ENCODE measurements at regions not wholly inside any gene's neighbourhood (a gene's known extent, or its start where the extent isn't known, plus 50 kb on each side); places are given as distances from the start of the nearest gene placed in this dataset.
"Not testable (repeated sequence)": the region's sequence is repeated elsewhere in the genome, so short reads cannot be mapped to it uniquely, and the experiment has no call there.

DNA sequence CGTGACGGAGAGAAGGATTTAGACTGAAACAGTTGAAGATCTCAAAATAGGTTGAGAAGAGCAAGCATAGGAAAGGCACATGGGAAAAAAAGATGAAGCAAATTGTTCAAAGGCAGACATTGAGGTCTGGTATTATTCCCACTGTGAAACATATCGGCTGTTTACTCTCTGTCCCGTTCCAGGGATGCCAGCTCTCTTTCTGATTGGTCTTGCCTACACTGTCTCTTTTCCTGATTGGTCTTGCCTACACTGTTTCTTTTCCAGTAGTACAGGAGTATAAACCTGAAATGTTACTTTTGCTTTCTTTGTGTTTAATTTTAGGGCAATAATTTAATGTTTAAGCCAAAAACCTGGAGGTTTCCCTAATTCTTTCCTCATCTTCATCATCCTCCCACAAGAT lies 226.5 kb upstream of the MCHR2 start:
- no peak for DNase-seq

DNA sequence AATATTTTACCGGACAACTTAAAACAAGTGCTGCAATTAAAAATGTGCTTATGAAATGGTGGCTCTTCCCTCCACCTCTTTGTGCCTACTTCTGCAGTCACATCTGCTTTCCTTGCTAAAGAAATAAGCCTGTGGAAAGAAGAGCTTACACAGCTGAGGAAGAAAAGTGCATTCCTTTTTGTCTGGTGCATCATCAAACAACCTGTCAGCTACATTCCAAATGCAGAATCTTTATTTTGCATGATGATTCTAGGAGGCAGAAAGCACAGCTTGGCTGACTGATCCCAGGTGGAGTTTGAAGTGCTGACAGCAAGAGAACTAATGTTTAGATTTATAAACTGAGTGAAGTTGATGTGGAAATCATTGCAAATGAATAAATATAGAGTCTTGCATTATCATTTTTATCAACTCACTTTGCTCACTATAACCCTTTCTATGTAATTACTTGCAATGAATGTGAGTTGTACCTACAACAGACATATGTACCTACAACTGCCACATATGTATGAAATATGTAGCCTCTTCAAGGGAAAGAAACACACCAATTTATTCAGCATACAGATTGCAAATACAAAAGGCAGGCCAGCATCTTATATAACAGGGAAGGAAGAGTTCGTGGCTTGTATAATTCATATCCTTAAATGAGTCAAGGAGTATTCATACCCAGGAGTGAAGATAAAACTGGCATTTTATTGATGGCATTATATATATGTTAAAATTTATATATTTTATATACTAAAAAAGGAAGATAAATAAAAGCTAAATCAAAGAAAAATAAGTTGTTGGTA lies 223.4 kb upstream of the MCHR2 start:
- no peak for DNase-seq

DNA sequence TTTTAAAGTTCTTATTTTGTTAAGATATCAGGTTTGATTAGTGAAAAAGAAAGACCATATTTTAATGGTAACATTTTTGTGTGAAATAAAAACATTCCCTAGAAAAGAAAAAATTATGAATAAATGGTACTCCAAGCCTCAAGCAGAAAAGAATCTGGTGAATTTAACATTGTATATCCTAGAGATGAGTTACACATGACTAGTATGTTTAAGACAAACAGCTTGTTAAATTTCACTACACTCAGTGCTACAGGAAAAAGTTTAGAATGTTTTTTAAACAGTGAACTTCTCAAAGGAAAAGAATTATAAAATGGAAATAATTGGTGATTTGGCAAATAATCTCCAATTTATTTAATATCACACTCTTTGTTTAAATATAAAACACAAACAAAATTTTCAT lies 222.7 kb upstream of the MCHR2 start:
- DNase-seq = no peak

DNA sequence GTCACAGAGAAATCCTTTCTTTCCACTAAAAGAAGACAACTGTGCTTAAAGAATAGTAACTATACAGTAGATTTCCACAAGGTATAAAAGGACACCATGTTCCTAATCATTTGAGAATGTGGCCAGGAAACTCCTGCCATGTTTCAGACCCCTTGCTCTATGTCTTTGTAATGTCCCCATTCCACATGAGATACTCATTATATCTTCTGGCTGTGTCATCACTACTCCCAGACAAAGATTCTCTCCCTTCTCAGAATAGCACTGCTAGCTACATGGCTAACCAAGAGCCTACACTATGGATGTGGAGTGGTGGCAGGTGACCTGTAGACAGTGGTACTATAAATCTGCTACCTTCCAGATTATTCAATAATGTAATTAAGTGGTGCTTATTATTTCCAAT lies 218.1 kb upstream of the MCHR2 start:
- DNase-seq = no peak

DNA sequence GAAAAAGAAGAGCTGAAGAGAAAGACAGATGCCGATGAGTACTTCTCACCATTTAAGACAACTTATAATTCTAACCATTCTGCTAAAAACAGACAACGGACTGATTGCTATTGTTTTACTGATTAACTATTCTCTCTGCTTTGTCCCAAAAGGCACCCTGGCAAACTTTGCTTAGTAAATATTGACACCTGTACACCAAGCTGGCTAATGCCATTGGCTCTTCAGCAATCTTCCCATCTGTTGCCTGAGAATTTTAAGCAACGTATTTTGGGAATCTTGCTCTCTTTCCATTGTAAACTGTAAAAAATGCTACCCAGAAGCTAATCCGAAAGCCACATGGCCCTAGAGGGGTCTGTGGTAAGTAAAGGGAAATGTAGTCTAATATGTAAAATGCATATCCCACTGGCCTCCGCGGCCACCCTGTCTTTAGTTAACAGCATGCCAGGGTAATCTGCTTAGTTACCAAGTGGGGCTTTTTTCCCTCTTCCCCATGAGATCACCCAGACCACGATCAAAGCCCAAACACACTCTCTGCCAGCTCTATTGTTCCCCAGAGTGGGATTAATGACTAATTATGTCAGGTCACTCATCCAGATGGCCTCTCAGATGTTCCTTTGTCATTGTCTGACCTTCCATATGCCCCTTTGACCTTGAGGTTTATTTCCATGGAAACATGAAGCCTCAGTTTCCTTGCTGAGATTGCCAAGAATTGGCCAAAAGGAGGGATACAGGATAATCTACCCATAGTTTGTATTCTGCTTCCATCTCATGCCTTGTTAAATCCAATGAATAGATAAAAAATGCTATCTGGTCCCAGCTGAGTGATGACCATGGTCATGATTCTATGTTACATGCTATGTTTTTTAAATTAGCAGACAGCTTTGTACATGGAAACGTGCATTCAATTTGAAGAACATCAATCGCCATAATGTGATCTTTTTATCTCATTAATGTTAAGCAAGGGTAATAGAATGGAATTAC lies 216.4 kb upstream of the MCHR2 start:
- DNase-seq = no peak

DNA sequence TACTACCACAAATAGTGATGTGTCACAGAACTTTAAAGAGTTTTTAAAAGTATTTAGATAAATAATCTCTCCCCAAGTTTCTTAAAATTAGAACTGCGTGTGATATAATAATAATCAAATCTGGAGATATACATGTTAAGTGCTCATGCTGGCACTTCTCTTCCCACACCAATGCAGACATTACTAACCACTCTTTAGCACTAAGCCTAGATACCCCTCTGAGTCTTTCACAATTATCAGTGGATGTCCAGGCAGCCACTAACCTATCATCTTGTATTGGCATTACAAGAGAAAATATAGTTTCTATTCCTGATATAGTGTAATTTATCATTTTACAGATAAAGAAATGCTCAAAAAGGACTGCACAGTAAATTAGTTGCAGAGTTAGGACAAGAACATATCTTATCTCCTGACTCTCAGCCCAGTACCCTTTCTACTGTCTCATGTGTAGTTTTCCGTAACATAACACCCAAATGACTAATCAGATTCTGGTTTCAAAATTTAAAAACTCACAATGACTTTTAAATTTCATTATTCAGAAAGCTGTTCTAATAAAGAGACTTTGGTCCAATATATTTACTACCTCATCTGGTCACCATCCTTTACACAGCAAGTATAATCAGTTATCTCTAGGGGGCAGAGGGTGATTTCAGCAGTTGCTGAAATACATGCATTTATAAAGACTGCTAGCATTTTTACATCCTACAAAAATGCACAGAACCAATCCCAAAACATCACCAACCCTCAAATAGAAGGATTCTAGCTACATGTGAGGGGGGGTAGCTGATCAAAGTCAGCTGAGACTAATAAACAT lies 215.5 kb upstream of the MCHR2 start:
- DNase-seq = no peak

DNA sequence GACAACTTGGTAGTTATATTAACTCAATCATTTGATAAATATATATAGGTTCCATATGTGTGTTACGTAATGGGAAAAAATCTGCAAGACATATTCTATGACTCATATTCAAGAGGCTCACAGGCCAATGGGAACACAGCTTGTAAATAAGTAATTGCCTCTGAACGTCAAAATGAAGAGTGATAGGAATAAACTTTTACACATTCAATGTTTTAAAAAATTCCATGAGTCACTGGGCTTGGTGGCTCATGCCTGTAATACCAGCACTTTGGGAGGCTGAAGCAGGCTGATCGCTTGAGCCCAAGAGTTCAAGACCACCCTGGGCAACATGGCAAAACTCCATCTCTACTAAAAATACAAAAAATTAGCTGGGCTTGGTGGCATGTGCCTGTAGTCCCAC lies 209.4 kb upstream of the MCHR2 start:
- DNase-seq = no peak

DNA sequence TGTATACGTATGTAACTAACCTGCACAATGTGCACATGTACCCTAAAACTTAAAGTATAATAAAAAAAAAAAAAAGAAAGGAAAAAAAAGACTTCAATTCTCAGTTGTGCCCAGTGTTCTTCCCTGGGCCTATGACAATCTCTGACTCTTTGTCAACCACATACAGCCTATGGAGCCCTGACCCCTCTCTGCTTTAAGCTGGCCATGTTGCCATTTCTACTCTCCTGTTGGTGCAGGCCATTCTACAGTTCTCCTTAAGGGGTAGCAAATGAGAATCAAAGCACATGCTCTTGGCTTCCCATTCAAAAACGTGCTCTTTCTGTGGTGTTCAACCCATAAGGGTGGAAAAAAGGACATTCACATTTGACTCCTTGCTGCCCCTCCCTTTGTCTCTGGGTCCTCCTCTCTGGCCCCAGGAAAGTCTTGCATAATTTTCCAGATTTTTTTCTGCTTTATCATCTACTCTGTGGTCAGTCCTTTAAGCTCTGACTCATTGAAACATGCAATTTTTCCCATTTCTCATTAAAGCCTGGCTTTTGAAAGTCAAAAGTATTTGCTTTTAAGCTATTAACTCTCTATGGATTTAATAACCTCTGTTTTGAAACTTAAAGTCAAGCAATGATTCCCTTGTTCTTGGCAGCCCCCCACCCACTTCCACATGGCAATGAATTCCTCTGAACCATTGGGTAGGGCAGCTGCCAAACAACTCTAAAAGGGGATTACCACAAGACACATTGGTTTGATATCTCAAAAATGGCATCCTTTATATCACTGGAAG lies 208.6 kb upstream of the MCHR2 start:
- DNase-seq = no peak

DNA sequence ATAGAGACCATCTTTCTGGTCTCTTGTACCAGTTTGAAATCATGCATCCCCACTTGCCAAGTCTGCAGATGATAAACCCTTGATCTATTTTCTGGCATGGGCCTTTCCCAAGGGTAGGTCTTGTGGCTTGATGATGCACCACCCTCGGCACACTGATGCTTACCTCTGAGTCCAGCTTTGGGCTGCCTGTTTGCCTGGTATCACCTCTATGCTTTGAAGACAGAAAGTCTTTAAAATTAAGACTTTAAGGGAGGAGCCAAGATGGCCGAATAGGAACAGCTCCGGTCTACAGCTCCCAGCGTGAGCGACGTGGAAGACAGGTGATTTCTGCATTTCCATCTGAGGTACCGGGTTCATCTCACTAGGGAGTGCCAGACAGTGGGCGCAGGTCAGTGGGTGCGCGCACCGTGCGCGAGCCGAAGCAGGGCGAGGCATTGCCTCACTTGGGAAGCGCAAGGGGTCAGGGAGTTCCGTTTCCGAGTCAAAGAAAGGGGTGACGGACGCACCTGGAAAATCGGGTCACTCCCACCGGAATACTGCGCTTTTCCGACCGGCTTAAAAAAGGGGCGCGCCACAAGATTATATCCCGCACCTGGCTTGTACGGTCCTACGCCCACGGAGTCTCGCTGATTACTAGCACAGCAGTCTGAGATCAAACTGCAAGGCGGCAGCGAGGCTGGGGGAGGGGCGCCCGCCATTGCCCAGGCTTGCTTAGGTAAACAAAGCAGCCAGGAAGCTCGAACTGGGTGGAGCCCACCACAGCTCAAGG lies 202.4 kb upstream of the MCHR2 start:
- DNase-seq = not testable (repeated sequence)

DNA sequence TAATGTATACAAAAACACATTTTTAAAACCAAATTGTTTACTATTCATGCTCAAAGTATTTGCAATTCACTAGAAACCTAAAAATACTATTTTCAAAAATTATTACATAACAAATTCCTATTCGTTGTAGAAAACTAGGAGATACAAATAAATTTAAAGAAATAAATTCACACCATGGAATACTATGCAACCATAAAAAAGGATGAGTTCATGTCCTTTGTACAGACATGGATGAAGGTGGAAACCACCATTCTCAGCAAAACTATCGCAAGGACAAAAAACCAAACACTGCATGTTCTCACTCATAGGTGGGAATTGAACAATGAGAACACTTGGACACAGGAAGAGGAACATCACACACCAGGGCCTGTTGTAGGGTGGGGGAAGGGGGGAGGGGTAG lies 201.2 kb upstream of the MCHR2 start:
- DNase-seq = not testable (repeated sequence)

DNA sequence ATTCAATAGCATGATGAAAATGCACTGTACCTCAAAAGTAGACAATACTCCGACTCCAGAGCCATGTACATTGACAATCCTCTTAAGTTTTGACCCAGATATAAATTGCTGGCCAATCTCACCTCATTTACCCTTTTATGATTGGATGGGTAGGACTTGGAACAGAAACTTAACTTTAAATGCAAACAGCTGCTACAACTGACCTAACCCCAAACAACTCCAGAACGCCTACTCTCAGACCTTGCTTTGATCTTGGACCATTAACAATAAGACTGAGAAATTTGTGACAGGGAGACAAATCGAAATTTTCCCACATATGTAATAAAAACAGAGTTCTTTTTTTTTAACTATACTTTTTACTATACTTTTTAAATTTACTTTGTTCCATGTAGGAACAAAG lies 200.5 kb upstream of the MCHR2 start:
- DNase-seq = no peak

DNA sequence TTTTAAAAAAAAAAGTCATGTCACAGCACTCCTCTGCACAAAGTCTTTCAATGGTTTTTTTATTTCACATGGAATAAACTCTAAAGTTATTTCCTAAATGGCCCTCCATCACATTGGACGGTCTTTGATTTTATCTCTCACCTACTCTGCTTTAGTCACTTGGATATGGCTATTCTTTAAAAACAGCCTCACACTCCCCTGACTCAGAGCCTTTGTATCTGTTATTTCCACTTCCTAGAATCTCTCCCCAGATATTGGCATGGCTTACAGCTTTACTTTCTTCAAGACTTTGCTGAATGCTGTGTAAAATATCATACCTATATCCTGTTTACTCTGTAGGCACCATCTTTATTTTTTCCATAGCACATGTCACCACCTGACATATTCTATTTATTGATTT lies 194.7 kb upstream of the MCHR2 start:
- DNase-seq = no peak

DNA sequence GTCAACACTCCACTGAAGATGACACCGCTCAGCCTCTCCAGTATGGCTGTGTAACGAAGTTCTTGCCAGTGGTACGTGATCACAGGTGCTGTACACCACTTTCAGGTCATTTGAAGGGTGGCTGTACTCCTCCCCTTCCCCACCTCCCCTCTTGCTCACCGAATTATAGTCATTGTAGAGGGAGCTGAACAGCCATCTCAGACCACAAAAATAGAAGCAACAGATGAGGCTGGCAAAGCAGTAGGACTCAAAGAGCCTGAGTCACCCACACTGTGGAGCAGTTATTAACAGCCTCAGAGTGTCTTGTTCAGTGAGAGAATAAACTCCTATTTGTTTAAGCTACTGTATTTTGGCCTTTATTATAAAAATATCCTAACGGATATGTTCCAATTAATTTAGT lies 192.5 kb upstream of the MCHR2 start:
- DNase-seq = no peak

DNA sequence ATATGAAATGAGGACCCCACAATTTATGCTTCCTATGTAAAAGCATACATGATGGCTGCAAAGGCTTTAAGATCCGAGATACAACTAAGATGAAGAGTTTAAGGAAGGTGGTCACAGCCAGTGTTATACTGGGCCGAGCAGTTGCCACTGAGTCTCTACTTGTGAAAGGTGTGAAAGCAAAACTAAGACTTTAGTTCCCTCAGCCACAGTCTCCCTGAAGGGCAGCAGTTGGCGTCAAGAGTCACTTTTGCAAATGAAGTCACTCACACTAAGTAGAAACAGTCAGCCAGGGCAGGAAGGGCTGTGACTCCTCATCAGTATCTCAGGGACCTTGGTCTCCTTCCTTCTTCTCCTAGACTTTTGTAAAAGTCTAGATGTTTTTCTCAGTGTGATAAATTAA lies 191.6 kb upstream of the MCHR2 start:
- DNase-seq = no peak

DNA sequence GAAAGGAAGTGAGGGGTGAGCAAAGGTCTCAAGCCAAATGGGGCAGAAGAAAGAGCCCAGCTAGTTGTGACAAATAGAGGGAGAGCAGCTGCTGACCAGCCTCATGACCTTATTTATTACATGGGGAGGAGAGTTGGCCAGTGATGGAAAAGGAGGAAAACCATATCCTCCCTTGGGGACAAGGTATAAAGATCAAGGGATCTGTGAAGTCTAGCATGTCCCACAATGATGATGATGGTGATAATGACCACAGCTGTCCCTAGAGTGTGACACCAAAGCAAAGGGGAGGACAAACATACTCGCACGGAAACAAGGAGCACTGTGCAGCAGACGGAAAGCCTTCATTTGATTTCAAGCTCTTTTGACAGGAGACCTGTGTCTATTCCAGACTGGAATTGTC lies 190.4 kb upstream of the MCHR2 start:
- DNase-seq = no peak

DNA sequence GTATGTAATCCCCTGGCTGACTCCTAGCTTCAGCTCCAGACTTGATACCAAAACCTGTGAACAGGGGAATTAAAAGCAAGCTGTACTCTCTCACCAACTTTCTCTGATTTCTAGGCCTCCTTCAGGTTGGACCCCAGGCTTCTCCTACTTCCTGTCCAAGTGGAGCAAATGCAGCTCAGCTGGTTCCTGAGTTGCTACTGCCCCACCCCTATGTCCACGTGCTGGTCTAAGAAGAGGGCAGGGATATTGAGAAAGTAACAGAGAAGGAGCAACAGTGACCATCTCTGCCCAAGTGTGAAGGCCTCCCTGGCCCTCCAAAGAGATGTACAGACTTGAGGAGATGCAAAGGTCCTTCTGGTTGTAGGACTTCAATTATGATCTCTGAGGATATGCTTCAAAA lies 188.3 kb upstream of the MCHR2 start:
- no peak for DNase-seq

DNA sequence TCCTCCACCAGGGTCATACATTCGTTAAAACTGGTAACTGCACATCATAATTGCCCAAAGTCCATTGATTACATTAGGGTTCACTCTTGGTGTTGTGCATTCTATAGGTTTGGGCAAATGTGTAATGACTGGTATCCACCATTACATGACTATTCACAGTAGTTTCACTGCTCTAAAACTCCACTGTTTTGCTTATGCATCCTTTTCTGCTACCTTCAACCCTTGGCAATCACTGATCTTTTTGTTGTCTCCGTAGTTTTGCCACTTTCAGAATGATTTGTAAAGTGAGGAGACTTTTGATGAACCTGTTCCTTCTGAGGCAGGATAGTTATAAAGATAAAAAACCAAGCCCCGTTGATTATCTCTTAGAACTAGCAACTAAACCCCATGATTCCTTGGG lies 187.3 kb upstream of the MCHR2 start:
- DNase-seq = peak; percentile 54

DNA sequence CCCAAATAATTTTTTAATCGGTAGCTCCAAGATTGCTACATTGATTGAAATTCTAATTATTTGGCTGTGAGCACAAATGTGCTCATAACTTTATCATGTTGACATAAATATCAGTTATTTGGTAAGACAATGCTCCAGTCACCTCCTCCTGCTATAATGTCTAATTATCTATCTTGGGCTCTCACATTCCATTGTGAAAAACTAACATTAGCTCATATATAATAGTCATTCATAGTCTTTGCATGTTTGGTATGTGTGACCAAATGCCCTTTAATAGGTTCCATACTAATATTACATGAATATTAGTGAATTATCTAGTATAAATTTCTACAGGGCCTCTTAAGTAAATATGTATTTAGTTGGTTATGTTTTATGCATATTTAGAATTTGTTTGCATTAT lies 185.6 kb upstream of the MCHR2 start:
- no peak for DNase-seq

DNA sequence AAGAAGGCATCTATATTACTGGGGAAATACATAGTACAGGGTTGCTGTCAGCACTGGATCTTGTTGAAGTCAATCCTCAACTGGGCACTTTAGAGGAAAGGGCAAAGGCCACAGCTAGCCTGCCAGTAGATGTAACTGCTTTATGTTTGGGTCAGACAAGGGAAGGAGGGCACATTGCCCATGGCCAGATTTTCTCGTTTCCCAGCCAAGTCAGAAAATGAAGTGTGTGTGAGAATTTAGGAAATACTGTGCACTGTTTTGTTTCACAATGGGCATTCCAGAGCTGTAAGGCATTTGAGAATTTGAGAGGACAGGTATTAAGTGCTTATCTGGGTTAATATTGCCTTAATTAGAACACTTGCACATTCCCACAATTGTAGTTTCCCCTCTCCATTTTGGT lies 183.9 kb upstream of the MCHR2 start:
- no peak for DNase-seq

DNA sequence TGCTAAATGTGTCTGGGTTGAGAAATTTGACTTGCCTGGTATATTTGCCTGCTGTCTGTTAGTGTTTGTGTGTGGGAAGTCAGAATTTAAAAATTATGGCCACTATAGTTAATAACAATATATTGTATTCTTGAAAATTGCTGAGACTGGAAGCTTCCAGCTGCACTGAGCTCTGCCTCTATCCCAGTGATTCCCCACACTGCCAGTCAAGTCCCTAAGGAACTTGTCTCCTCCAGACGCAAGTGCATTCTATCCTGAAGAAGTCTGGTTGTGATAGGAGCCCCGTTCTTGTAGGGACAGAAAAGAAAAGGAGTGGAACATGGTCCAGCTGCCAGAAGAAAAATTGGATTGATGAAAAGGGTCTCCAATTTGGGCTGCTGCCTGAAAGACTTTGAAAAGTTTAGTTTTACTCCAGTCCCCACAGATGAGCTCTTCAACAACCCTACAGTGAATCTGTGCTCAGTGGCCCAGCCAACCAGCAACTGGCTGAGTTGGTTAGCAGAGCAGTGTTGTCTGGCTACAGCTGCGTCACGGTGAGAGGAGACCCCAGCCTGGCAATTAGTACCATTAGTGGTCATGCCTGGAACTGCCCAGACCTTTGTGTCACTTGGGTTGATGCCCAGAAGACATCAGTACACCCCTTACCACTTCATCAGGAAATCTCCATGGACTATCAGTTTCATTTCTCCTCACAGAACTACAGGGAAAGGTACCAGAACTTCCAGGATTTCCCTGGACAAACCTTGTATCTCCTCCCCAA lies 183.1 kb upstream of the MCHR2 start:
- DNase-seq = no peak

Data from activated CD4-positive, alpha-beta T cell treated with anti-CD3 and anti-CD28 coated beads, Interleukin-10, Interleukin-2, amounts not matched to agents 100 ng/mL and 50 ng/mL, durations not matched to agents 16 hours and 8 hours (primary cell).